ENCODE measurements at regions not wholly inside any gene's neighbourhood (a gene's known extent, or its start where the extent isn't known, plus 50 kb on each side); places are given as distances from the start of the nearest gene placed in this dataset.

- Histone ChIP-seq H3K4me1 (ENCODE audit: control insufficient read depth in 3 of 3, insufficient read depth in 3 of 3, low read length in 3 of 3) (no peaks in the 10 kb centered on the region), H3K9ac (ENCODE audit: low read depth in 1 of 3, low read length in 3 of 3) (no peak overlapping the region), H3K27me3 (ENCODE audit: control insufficient read depth in 3 of 3, insufficient read depth in 3 of 3, low read length in 3 of 3) (no peaks in the 10 kb centered on the region), H3K9me3 (ENCODE audit: control insufficient read depth in 3 of 3, low read length in 3 of 3) (peaks cover 0 to 2% (median 0%) of the 10 kb centered on the region in 3 donors), H3K36me3 (ENCODE audit: control insufficient read depth in 3 of 3, insufficient read depth in 3 of 3, low read length in 3 of 3) (no peaks in the 10 kb centered on the region), H3K27ac (ENCODE audit: low read depth, low read length) (no peak overlapping the region), H3K4me3 (ENCODE audit: low read length in 3 of 3) (no peak overlapping the region)
Measured at GRCh38 chr2:59004621-59005020, 763.5 kb upstream of the FANCL start.

GRCh38 chr2:59000796-59001195, 759.7 kb upstream of the FANCL start:
- H3K9ac ChIP-seq (ENCODE audit: low read depth in 1 of 3, low read length in 3 of 3), result no peak overlapping the region
- H3K27ac ChIP-seq (ENCODE audit: low read depth, low read length), result no peak overlapping the region
- H3K36me3 ChIP-seq (ENCODE audit: control insufficient read depth in 3 of 3, insufficient read depth in 3 of 3, low read length in 3 of 3), result no peaks in the 10 kb centered on the region
- H3K9me3 ChIP-seq (ENCODE audit: control insufficient read depth in 3 of 3, low read length in 3 of 3), result no peaks in the 10 kb centered on the region
- no peak overlapping the region for H3K4me3 ChIP-seq (ENCODE audit: low read length in 3 of 3)
- H3K4me1 ChIP-seq (ENCODE audit: control insufficient read depth in 3 of 3, insufficient read depth in 3 of 3, low read length in 3 of 3), result no peaks in the 10 kb centered on the region
- no peaks in the 10 kb centered on the region for H3K27me3 ChIP-seq (ENCODE audit: control insufficient read depth in 3 of 3, insufficient read depth in 3 of 3, low read length in 3 of 3)

GRCh38 chr2:58992062-58992706, 751.1 kb upstream of the FANCL start:
- Histone ChIP-seq H3K4me3 (ENCODE audit: low read length in 3 of 3) (no peak overlapping the region), H3K9ac (ENCODE audit: low read depth in 1 of 3, low read length in 3 of 3) (no peak overlapping the region), H3K27me3 (ENCODE audit: control insufficient read depth in 3 of 3, insufficient read depth in 3 of 3, low read length in 3 of 3) (no peaks in the 10 kb centered on the region), H3K9me3 (ENCODE audit: control insufficient read depth in 3 of 3, low read length in 3 of 3) (no peaks in the 10 kb centered on the region), H3K4me1 (ENCODE audit: control insufficient read depth in 3 of 3, insufficient read depth in 3 of 3, low read length in 3 of 3) (no peaks in the 10 kb centered on the region), H3K27ac (ENCODE audit: low read depth, low read length) (no peak overlapping the region), H3K36me3 (ENCODE audit: control insufficient read depth in 3 of 3, insufficient read depth in 3 of 3, low read length in 3 of 3) (no peaks in the 10 kb centered on the region)

DNA sequence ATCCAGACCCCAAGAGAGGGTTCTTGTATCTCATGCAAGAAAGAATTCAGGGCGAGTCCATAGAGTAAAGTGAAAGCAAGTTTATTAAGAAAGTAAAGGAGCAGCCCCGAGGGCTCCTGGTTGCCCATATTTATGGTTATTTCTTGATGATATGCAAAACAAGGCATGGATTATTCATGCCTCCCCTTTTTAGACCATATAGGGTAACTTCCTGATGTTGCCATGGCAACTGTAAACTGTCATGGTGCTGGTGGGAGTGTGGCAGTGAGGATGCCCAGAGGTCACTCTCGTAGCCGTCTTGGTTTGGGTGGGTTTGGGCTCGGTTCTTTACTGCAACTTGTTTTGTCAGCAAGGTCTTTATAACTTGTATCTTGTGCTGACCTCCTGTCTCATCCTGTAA, 750.2 kb upstream of the FANCL start:
- H3K27ac ChIP-seq (ENCODE audit: low read depth, low read length), result no peak overlapping the region
- no peaks in the 10 kb centered on the region for H3K27me3 ChIP-seq (ENCODE audit: control insufficient read depth in 3 of 3, insufficient read depth in 3 of 3, low read length in 3 of 3)
- H3K9ac ChIP-seq (ENCODE audit: low read depth in 1 of 3, low read length in 3 of 3), result no peak overlapping the region
- no peaks in the 10 kb centered on the region for H3K4me1 ChIP-seq (ENCODE audit: control insufficient read depth in 3 of 3, insufficient read depth in 3 of 3, low read length in 3 of 3)
- H3K36me3 ChIP-seq (ENCODE audit: control insufficient read depth in 3 of 3, insufficient read depth in 3 of 3, low read length in 3 of 3), result no peaks in the 10 kb centered on the region
- no peaks in the 10 kb centered on the region for H3K9me3 ChIP-seq (ENCODE audit: control insufficient read depth in 3 of 3, low read length in 3 of 3)
- H3K4me3 ChIP-seq (ENCODE audit: low read length in 3 of 3), result no peak overlapping the region

GRCh38 chr2:58985541-58985940, 744.4 kb upstream of the FANCL start:
- Histone ChIP-seq H3K27me3 (ENCODE audit: control insufficient read depth in 3 of 3, insufficient read depth in 3 of 3, low read length in 3 of 3) (no peaks in the 10 kb centered on the region), H3K9ac (ENCODE audit: low read depth in 1 of 3, low read length in 3 of 3) (no peak overlapping the region), H3K9me3 (ENCODE audit: control insufficient read depth in 3 of 3, low read length in 3 of 3) (no peaks in the 10 kb centered on the region), H3K4me1 (ENCODE audit: control insufficient read depth in 3 of 3, insufficient read depth in 3 of 3, low read length in 3 of 3) (no peaks in the 10 kb centered on the region), H3K4me3 (ENCODE audit: low read length in 3 of 3) (no peak overlapping the region), H3K27ac (ENCODE audit: low read depth, low read length) (no peak overlapping the region), H3K36me3 (ENCODE audit: control insufficient read depth in 3 of 3, insufficient read depth in 3 of 3, low read length in 3 of 3) (no peaks in the 10 kb centered on the region)

DNA sequence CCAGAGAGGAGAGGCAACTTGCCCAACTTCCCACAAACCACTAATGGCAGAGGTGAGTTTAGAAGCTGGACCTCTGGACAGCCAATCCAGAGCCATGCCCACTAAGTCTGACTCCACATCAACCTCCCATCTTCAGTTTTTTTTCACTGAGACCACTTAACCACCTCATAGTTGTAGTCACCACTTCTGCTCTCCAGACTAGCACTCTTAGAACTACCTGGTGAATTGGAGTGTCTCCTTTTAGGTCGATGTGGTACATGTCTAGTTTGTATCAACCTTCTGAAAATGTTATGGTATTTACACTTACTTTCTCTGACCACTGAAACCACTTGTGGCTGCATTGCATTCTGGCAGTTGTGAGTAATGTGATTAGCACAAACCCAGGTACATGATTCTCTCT, 743.6 kb upstream of the FANCL start:
- Histone ChIP-seq H3K9me3 (ENCODE audit: control insufficient read depth in 3 of 3, low read length in 3 of 3) (no peaks in the 10 kb centered on the region), H3K27me3 (ENCODE audit: control insufficient read depth in 3 of 3, insufficient read depth in 3 of 3, low read length in 3 of 3) (no peaks in the 10 kb centered on the region), H3K36me3 (ENCODE audit: control insufficient read depth in 3 of 3, insufficient read depth in 3 of 3, low read length in 3 of 3) (no peaks in the 10 kb centered on the region), H3K27ac (ENCODE audit: low read depth, low read length) (no peak overlapping the region), H3K4me1 (ENCODE audit: control insufficient read depth in 3 of 3, insufficient read depth in 3 of 3, low read length in 3 of 3) (no peaks in the 10 kb centered on the region), H3K4me3 (ENCODE audit: low read length in 3 of 3) (no peak overlapping the region), H3K9ac (ENCODE audit: low read depth in 1 of 3, low read length in 3 of 3) (no peak overlapping the region)

DNA sequence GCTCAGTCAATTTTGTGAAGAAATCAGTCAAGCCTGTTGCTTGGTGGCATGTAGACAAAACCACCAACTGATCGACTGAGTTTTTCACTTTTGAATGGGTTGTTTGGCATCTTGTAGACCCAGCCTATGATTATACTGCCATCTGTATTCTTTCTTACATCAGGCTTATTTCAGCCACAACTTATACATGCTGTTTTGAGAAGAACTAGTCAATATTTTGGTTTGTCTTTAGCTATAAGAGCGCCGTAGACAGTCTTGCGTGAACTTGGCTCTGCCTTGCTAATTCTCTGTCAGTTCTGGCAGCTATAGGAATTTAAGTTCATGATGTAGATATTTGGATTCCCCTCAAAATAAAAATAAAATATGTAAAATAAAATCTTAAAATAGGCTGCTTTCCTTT, 742.0 kb upstream of the FANCL start:
- H3K36me3 ChIP-seq (ENCODE audit: control insufficient read depth in 3 of 3, insufficient read depth in 3 of 3, low read length in 3 of 3), result no peaks in the 10 kb centered on the region
- no peak overlapping the region for H3K9ac ChIP-seq (ENCODE audit: low read depth in 1 of 3, low read length in 3 of 3)
- no peaks in the 10 kb centered on the region for H3K27me3 ChIP-seq (ENCODE audit: control insufficient read depth in 3 of 3, insufficient read depth in 3 of 3, low read length in 3 of 3)
- no peak overlapping the region for H3K4me3 ChIP-seq (ENCODE audit: low read length in 3 of 3)
- H3K4me1 ChIP-seq (ENCODE audit: control insufficient read depth in 3 of 3, insufficient read depth in 3 of 3, low read length in 3 of 3), result no peaks in the 10 kb centered on the region
- no peaks in the 10 kb centered on the region for H3K9me3 ChIP-seq (ENCODE audit: control insufficient read depth in 3 of 3, low read length in 3 of 3)
- H3K27ac ChIP-seq (ENCODE audit: low read depth, low read length), result no peak overlapping the region

GRCh38 chr2:58981237-58981636, 740.1 kb upstream of the FANCL start:
- no peaks in the 10 kb centered on the region for H3K4me1 ChIP-seq (ENCODE audit: control insufficient read depth in 3 of 3, insufficient read depth in 3 of 3, low read length in 3 of 3)
- no peak overlapping the region for H3K27ac ChIP-seq (ENCODE audit: low read depth, low read length)
- H3K4me3 ChIP-seq (ENCODE audit: low read length in 3 of 3), result no peak overlapping the region
- no peak overlapping the region for H3K9ac ChIP-seq (ENCODE audit: low read depth in 1 of 3, low read length in 3 of 3)
- H3K36me3 ChIP-seq (ENCODE audit: control insufficient read depth in 3 of 3, insufficient read depth in 3 of 3, low read length in 3 of 3), result no peaks in the 10 kb centered on the region
- H3K9me3 ChIP-seq (ENCODE audit: control insufficient read depth in 3 of 3, low read length in 3 of 3), result no peaks in the 10 kb centered on the region
- H3K27me3 ChIP-seq (ENCODE audit: control insufficient read depth in 3 of 3, insufficient read depth in 3 of 3, low read length in 3 of 3), result no peaks in the 10 kb centered on the region

- no peak overlapping the region for H3K9ac ChIP-seq (ENCODE audit: low read depth in 1 of 3, low read length in 3 of 3)
- no peaks in the 10 kb centered on the region for H3K4me1 ChIP-seq (ENCODE audit: control insufficient read depth in 3 of 3, insufficient read depth in 3 of 3, low read length in 3 of 3)
Measured at GRCh38 chr2:58976375-58977071, 735.4 kb upstream of the FANCL start.

GRCh38 chr2:58974881-58975280, 733.8 kb upstream of the FANCL start:
- Histone ChIP-seq H3K9me3 (ENCODE audit: control insufficient read depth in 3 of 3, low read length in 3 of 3) (no peaks in the 10 kb centered on the region), H3K4me3 (ENCODE audit: low read length in 3 of 3) (no peak overlapping the region), H3K9ac (ENCODE audit: low read depth in 1 of 3, low read length in 3 of 3) (no peak overlapping the region), H3K27ac (ENCODE audit: low read depth, low read length) (no peak overlapping the region), H3K36me3 (ENCODE audit: control insufficient read depth in 3 of 3, insufficient read depth in 3 of 3, low read length in 3 of 3) (no peaks in the 10 kb centered on the region), H3K4me1 (ENCODE audit: control insufficient read depth in 3 of 3, insufficient read depth in 3 of 3, low read length in 3 of 3) (no peaks in the 10 kb centered on the region), H3K27me3 (ENCODE audit: control insufficient read depth in 3 of 3, insufficient read depth in 3 of 3, low read length in 3 of 3) (peaks cover 0 to 3% (median 0%) of the 10 kb centered on the region in 3 donors)

More at GRCh38 chr2:58976375-58977071, 735.4 kb upstream of the FANCL start:
- Histone ChIP-seq H3K36me3 (ENCODE audit: control insufficient read depth in 3 of 3, insufficient read depth in 3 of 3, low read length in 3 of 3) (no peaks in the 10 kb centered on the region), H3K27ac (ENCODE audit: low read depth, low read length) (no peak overlapping the region), H3K9me3 (ENCODE audit: control insufficient read depth in 3 of 3, low read length in 3 of 3) (no peaks in the 10 kb centered on the region), H3K4me3 (ENCODE audit: low read length in 3 of 3) (no peak overlapping the region), H3K27me3 (ENCODE audit: control insufficient read depth in 3 of 3, insufficient read depth in 3 of 3, low read length in 3 of 3) (peaks cover 0 to 3% (median 0%) of the 10 kb centered on the region in 3 donors)

All from skeletal muscle tissue (tissue), 3 donors.